ENCODE measurements at regions not wholly inside any gene's neighbourhood (a gene's known extent, or its start where the extent isn't known, plus 50 kb on each side); places are given as distances from the start of the nearest gene placed in this dataset.

DNA sequence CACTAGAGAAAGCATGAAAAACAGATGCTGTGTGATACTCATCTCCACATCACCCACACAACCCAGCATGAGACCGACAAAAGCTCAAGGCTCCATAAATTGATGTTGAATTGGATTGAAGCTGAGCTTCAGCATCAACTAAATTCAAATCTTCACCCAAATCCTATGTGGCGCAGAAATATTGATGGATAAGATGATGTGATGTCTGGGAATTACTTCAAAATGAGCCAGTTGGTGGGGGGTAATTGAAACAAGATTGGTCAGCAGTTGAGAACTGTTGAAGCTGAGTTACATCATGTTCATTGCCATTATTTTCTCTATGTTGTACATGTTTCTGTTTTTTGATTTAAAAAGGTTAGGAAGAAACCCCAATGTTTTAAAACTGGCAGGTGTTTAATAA, 166.5 kb upstream of the STS start:
- no peak for TF ChIP-seq EP300 (IDR thresholded peaks at IDR 0.05; ENCODE audit: low read depth)
- TF ChIP-seq, protein P1, sequence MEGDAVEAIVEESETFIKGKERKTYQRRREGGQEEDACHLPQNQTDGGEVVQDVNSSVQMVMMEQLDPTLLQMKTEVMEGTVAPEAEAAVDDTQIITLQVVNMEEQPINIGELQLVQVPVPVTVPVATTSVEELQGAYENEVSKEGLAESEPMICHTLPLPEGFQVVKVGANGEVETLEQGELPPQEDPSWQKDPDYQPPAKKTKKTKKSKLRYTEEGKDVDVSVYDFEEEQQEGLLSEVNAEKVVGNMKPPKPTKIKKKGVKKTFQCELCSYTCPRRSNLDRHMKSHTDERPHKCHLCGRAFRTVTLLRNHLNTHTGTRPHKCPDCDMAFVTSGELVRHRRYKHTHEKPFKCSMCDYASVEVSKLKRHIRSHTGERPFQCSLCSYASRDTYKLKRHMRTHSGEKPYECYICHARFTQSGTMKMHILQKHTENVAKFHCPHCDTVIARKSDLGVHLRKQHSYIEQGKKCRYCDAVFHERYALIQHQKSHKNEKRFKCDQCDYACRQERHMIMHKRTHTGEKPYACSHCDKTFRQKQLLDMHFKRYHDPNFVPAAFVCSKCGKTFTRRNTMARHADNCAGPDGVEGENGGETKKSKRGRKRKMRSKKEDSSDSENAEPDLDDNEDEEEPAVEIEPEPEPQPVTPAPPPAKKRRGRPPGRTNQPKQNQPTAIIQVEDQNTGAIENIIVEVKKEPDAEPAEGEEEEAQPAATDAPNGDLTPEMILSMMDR (IDR thresholded peaks at IDR 0.05) = no peak
- TF ChIP-seq POLR2A (IDR thresholded peaks at IDR 0.05) = no peak
- TF ChIP-seq POLR2AphosphoS5 (IDR thresholded peaks at IDR 0.05) = no peak

Data from transverse colon (tissue), 4 donors.